ENCODE measurements at regions not wholly inside any gene's neighbourhood (a gene's known extent, or its start where the extent isn't known, plus 50 kb on each side); places are given as distances from the start of the nearest gene placed in this dataset.
A peak's percentile ranks its signal among the peaks of the same experiment; 100 is the strongest.

GRCh38 chr11:95434009-95434408 lies 203.0 kb upstream of the SESN3 start:
- H2AK5ac ChIP-seq (ENCODE audit: low read depth, low read length), result no peak overlapping the region
- no peak overlapping the region for H3K27ac ChIP-seq (ENCODE audit: low read depth, low read length)
- no peak overlapping the region for H4K5ac ChIP-seq (ENCODE audit: insufficient read length, low read depth, low read length)
- ChIA-PET CTCF (ENCODE audit: partially characterized antibody) (interaction anchor here (1.3 to 4.8 kb wide), 2 partner anchors 12 to 271 kb away, joined by 3 to 22 read pairs; no protein-coding TSS in a partner anchor), POLR2A (ENCODE audit: partially characterized antibody) (interaction anchor here (0.7 kb wide), 1 partner anchor 283 kb away, joined by 4 read pairs; no protein-coding TSS in a partner anchor)
- H4K8ac ChIP-seq (ENCODE audit: extremely low read depth, insufficient read depth, low read length), result no peak overlapping the region
- H2BK120ac ChIP-seq (replicated peaks; ENCODE audit: low read depth, low read length), result peak overlapping the region; percentile 24
- H2AFZ ChIP-seq (ENCODE audit: low read length), result no peak overlapping the region
- no peaks in the 10 kb centered on the region; a peak in 1 of 8 replicates for H3K36me3 ChIP-seq (ENCODE audit: control insufficient read depth in 2 of 4, insufficient read depth in 4 of 4, low read length in 3 of 4)
- no peaks in the 10 kb centered on the region for H4K20me1 ChIP-seq (replicated peaks in 1 of 2; ENCODE audit: control insufficient read depth in 1 of 2, insufficient read depth in 2 of 2, low read length in 2 of 2)
- peaks cover 0 to 7% (median 0%) of the 10 kb centered on the region in 4 experiments; a peak in 1 of 7 replicates for H3K4me1 ChIP-seq (replicated peaks in 1 of 4; ENCODE audit: control insufficient read depth in 3 of 4, insufficient read depth in 4 of 4, low read length in 3 of 4)
- no peak overlapping the region for H2BK15ac ChIP-seq (ENCODE audit: low read length)
- H3K4ac ChIP-seq (replicated peaks; ENCODE audit: insufficient read length, low read depth, low read length), result no peak overlapping the region
- H3K23ac ChIP-seq (ENCODE audit: insufficient read length), result no peak overlapping the region
- no peak overlapping the region for H3K56ac ChIP-seq (replicated peaks; ENCODE audit: insufficient read length, low read depth, low read length)
- no peak for TF ChIP-seq TEAD4 (IDR thresholded peaks at IDR 0.05; ENCODE audit: low read depth, low read length)
- H2BK20ac ChIP-seq (ENCODE audit: low read length), result no peak overlapping the region
- H3K9me3 ChIP-seq (ENCODE audit: insufficient read depth in 2 of 2, low read depth in 1 of 2, low read length in 1 of 2), result no peaks in the 10 kb centered on the region
- no peaks in the 10 kb centered on the region for H3K79me1 ChIP-seq (ENCODE audit: low read depth, low read length)
- H3K14ac ChIP-seq (ENCODE audit: insufficient read length), result no peak overlapping the region
- no peak overlapping the region for H3K4me3 ChIP-seq (ENCODE audit: extremely low read depth in 1 of 4, insufficient read depth in 2 of 4, low read depth in 3 of 4, low read length in 4 of 4)
- no peak overlapping the region for H4K91ac ChIP-seq (replicated peaks; ENCODE audit: insufficient read length, low read length)
- H3K23me2 ChIP-seq (ENCODE audit: low read depth, low read length), result no peaks in the 10 kb centered on the region
- H2BK5ac ChIP-seq (ENCODE audit: low read depth, low read length), result no peak overlapping the region
- DNase-seq (ENCODE audit: low read depth in 1 of 2, low spot score in 2 of 2) (no peak), FAIRE-seq (no peak)
- no peak overlapping the region for H3K18ac ChIP-seq (ENCODE audit: extremely low read depth, low read length)
- no peaks in the 10 kb centered on the region for H3K27me3 ChIP-seq (replicated peaks in 1 of 4; ENCODE audit: control insufficient read depth in 3 of 4, extremely low read depth in 1 of 4, insufficient read depth in 3 of 4, low read length in 3 of 4)
- H3K4me2 ChIP-seq (ENCODE audit: insufficient read depth in 1 of 2, low read depth in 2 of 2, low read length in 2 of 2), result no peak overlapping the region
- no peak overlapping the region for H3K9ac ChIP-seq (replicated peaks in 1 of 4; ENCODE audit: extremely low read depth in 1 of 4, low read depth in 3 of 4, low read length in 3 of 4)
- no peak overlapping the region for H2BK12ac ChIP-seq (ENCODE audit: low read depth, low read length)
- 79% methylated on average over 2 of the region's 2 CpGs; no CpG with 5 or more reads in 1 of the 2 experiments for WGBS, 2 experiments (ENCODE audit: extremely low coverage in 1 of 2, insufficient coverage in 1 of 2, insufficient read length in 1 of 2, insufficient replicate concordance in 2 of 2, low coverage in 1 of 2, low lambda C conversion rate in 2 of 2, missing lambda C conversion rate in 1 of 2)
- H3K79me2 ChIP-seq (ENCODE audit: control insufficient read depth in 1 of 2, insufficient read depth in 2 of 2, low read length in 2 of 2), result no peaks in the 10 kb centered on the region
